Sigmoid colon (tissue), 4 donors: ENCODE measurements at regions not wholly inside any gene's neighbourhood (a gene's known extent, or its start where the extent isn't known, plus 50 kb on each side); places are given as distances from the start of the nearest gene placed in this dataset.

Experiments
- POLR2AphosphoS5 ChIP-seq, 4 donors: sonication (generic); formaldehyde crosslinking; IDR thresholded peaks; one replicate each; pipeline ENCODE4 v1.6.1; 2017; ENCODE audit warnings: antibody characterized with exemption in 4 of 4
- TF ChIP-seq, protein P1 (sequence below), 4 experiments: fragments of 450-650 bp in 3 of 4; fragments of 200-600 bp in 1 of 4; IDR thresholded peaks; one replicate each; pipeline ENCODE4 v1.5.1; 2016 to 2019; ENCODE audit warnings: antibody characterized with exemption in 4 of 4, mild to moderate bottlenecking in 3 of 4, moderate library complexity in 2 of 4

DNA sequence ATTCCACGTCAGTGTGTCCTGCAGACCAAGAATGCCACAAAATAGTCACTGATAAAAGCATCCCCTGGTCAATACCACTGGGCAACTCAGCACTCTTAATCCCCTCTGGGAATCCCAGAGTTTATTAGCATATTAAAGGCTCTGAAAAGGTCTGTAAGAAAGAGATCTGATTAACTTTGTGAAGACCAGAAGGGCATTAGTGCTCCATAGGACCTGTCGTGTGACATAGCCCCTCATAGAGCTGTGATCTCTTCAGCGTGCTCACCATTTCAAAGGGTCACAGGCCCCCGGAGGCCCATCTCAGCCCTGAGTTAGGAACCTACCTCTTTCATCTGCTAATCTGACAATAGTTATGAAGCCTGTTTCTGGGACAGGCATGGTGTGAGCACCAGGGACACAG, 299.2 kb downstream of the MN1 start:
- TF ChIP-seq, protein P1, sequence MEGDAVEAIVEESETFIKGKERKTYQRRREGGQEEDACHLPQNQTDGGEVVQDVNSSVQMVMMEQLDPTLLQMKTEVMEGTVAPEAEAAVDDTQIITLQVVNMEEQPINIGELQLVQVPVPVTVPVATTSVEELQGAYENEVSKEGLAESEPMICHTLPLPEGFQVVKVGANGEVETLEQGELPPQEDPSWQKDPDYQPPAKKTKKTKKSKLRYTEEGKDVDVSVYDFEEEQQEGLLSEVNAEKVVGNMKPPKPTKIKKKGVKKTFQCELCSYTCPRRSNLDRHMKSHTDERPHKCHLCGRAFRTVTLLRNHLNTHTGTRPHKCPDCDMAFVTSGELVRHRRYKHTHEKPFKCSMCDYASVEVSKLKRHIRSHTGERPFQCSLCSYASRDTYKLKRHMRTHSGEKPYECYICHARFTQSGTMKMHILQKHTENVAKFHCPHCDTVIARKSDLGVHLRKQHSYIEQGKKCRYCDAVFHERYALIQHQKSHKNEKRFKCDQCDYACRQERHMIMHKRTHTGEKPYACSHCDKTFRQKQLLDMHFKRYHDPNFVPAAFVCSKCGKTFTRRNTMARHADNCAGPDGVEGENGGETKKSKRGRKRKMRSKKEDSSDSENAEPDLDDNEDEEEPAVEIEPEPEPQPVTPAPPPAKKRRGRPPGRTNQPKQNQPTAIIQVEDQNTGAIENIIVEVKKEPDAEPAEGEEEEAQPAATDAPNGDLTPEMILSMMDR (IDR thresholded peaks at IDR 0.05) = no peak
- TF ChIP-seq POLR2AphosphoS5 (IDR thresholded peaks at IDR 0.05) = no peak
